Large intestine (tissue), 3 donors: ENCODE measurements at regions not wholly inside any gene's neighbourhood (a gene's known extent, or its start where the extent isn't known, plus 50 kb on each side); places are given as distances from the start of the nearest gene placed in this dataset.

ENCODE experiments used
- DNase-seq, 2 donors: peaks; one replicate each; pipeline versions ENCODE4 v3.0.0 to v3.0.0-alpha.2; 2013
- H3K27ac ChIP-seq: one replicate; pipeline ENCODE4 v1.5.1; 2013; ENCODE audit warnings: low read length
- H3K27me3 ChIP-seq: 2 replicates; pipeline ENCODE4 v1.6.1; 2013; ENCODE audit warnings: low read length; ENCODE audit not compliant: control insufficient read depth, insufficient read depth
- H3K36me3 ChIP-seq: 2 replicates; pipeline ENCODE4 v1.6.1; 2013; ENCODE audit warnings: low read length; ENCODE audit not compliant: control insufficient read depth, insufficient read depth
- H3K4me1 ChIP-seq: one replicate; pipeline ENCODE4 v1.6.1; 2013; ENCODE audit warnings: low read length; ENCODE audit not compliant: control insufficient read depth, insufficient read depth
- H3K4me3 ChIP-seq: one replicate; pipeline ENCODE4 v1.5.1; 2013; ENCODE audit warnings: low read length
- H3K9me3 ChIP-seq: one replicate; pipeline ENCODE4 v1.6.1; 2013; ENCODE audit warnings: mild to moderate bottlenecking, low read depth, low read length, moderate library complexity; ENCODE audit not compliant: control insufficient read depth
- WGBS: methylation state at CpG from one replicate; pipeline ENCODE4 v1.1.5; 2013; ENCODE audit warnings: low lambda C conversion rate; ENCODE audit not compliant: insufficient coverage; 5-methylcytosine and 5-hydroxymethylcytosine counted together

GRCh38 chr9:88812938-88813637, 178.2 kb upstream of the S1PR3 start:
- H3K4me3 ChIP-seq = no peak overlapping the region
- H3K9me3 ChIP-seq = no peaks in the 10 kb centered on the region
- no peaks in the 10 kb centered on the region for H3K27me3 ChIP-seq
- no peaks in the 10 kb centered on the region for H3K4me1 ChIP-seq
- no CpG with 5 or more reads among the region's 10 CpGs for WGBS
- H3K36me3 ChIP-seq = no peaks in the 10 kb centered on the region
- H3K27ac ChIP-seq = no peak overlapping the region
- DNase-seq = no peak

GRCh38 chr9:88813638-88814209, 177.5 kb upstream of the S1PR3 start:
- Histone ChIP-seq H3K4me3 (no peak overlapping the region), H3K4me1 (no peaks in the 10 kb centered on the region), H3K36me3 (no peaks in the 10 kb centered on the region), H3K27ac (no peak overlapping the region), H3K9me3 (no peaks in the 10 kb centered on the region), H3K27me3 (no peaks in the 10 kb centered on the region)
- DNase-seq = no peak
- WGBS = 79% methylated on average over 3 of the region's 8 CpGs

- no CpG with 5 or more reads among the region's 4 CpGs for WGBS
- Histone ChIP-seq H3K4me3 (no peak overlapping the region), H3K36me3 (no peaks in the 10 kb centered on the region), H3K9me3 (no peaks in the 10 kb centered on the region), H3K27me3 (no peaks in the 10 kb centered on the region), H3K4me1 (no peaks in the 10 kb centered on the region), H3K27ac (no peak overlapping the region)
- DNase-seq = no peak
Measured at GRCh38 chr9:88814577-88814976, 176.7 kb upstream of the S1PR3 start.

- Histone ChIP-seq H3K36me3 (no peaks in the 10 kb centered on the region), H3K27me3 (no peaks in the 10 kb centered on the region), H3K27ac (no peak overlapping the region), H3K9me3 (no peaks in the 10 kb centered on the region), H3K4me3 (no peak overlapping the region), H3K4me1 (no peaks in the 10 kb centered on the region)
- DNase-seq = no peak
- no CpG with 5 or more reads among the region's 9 CpGs for WGBS
Measured at GRCh38 chr9:88816141-88816540, 175.1 kb upstream of the S1PR3 start.

GRCh38 chr9:88816591-88816990, 174.7 kb upstream of the S1PR3 start:
- Histone ChIP-seq H3K9me3 (no peaks in the 10 kb centered on the region), H3K27me3 (no peaks in the 10 kb centered on the region), H3K4me3 (no peak overlapping the region), H3K36me3 (no peaks in the 10 kb centered on the region), H3K27ac (no peak overlapping the region), H3K4me1 (no peaks in the 10 kb centered on the region)
- no peak for DNase-seq
- WGBS = no CpG with 5 or more reads among the region's 3 CpGs

- H3K27me3 ChIP-seq = no peaks in the 10 kb centered on the region
- no peaks in the 10 kb centered on the region for H3K4me1 ChIP-seq
- no peak for DNase-seq
- H3K36me3 ChIP-seq = no peaks in the 10 kb centered on the region
- H3K27ac ChIP-seq = no peak overlapping the region
- H3K9me3 ChIP-seq = no peaks in the 10 kb centered on the region
- 0% methylated on average over 1 of the region's 7 CpGs for WGBS
- H3K4me3 ChIP-seq = no peak overlapping the region
Measured at GRCh38 chr9:88817628-88818027, 173.6 kb upstream of the S1PR3 start.

GRCh38 chr9:88818495-88819201, 172.6 kb upstream of the S1PR3 start:
- WGBS = 100% methylated on average over 1 of the region's 11 CpGs
- Histone ChIP-seq H3K36me3 (no peaks in the 10 kb centered on the region), H3K9me3 (no peaks in the 10 kb centered on the region)

GRCh38 chr9:88819476-88819875, 171.8 kb upstream of the S1PR3 start:
- Histone ChIP-seq H3K27me3 (no peaks in the 10 kb centered on the region), H3K4me3 (no peak overlapping the region), H3K27ac (no peak overlapping the region), H3K9me3 (no peaks in the 10 kb centered on the region), H3K4me1 (no peaks in the 10 kb centered on the region), H3K36me3 (no peaks in the 10 kb centered on the region)
- DNase-seq = no peak
- no CpG with 5 or more reads among the region's 2 CpGs for WGBS

More at GRCh38 chr9:88818495-88819201, 172.6 kb upstream of the S1PR3 start:
- Histone ChIP-seq H3K4me3 (no peak overlapping the region), H3K4me1 (no peaks in the 10 kb centered on the region), H3K27me3 (no peaks in the 10 kb centered on the region), H3K27ac (no peak overlapping the region)
- no peak for DNase-seq

GRCh38 chr9:88820055-88820454, 171.2 kb upstream of the S1PR3 start:
- Histone ChIP-seq H3K27ac (no peak overlapping the region), H3K36me3 (no peaks in the 10 kb centered on the region), H3K9me3 (no peaks in the 10 kb centered on the region), H3K4me3 (no peak overlapping the region), H3K27me3 (no peaks in the 10 kb centered on the region), H3K4me1 (no peaks in the 10 kb centered on the region)
- no peak for DNase-seq
- no CpG with 5 or more reads among the region's 2 CpGs for WGBS

- Histone ChIP-seq H3K27ac (no peak overlapping the region), H3K4me1 (no peaks in the 10 kb centered on the region), H3K4me3 (no peak overlapping the region), H3K9me3 (no peaks in the 10 kb centered on the region), H3K36me3 (no peaks in the 10 kb centered on the region), H3K27me3 (no peaks in the 10 kb centered on the region)
- WGBS = 100% methylated on average over 1 of the region's 2 CpGs
- no peak for DNase-seq
Measured at GRCh38 chr9:88821033-88821745, 170.1 kb upstream of the S1PR3 start.
